ENCODE measurements at regions not wholly inside any gene's neighbourhood (a gene's known extent, or its start where the extent isn't known, plus 50 kb on each side); places are given as distances from the start of the nearest gene placed in this dataset.

- no peak for TF ChIP-seq CTCF (conservative IDR thresholded peaks at IDR 0.05)
- TF ChIP-seq ZFX (IDR thresholded peaks at IDR 0.05): no peak
These were observed 59.8 kb downstream of the DDIT4L start for GRCh38 chr4:100130491-100130890.

All from C4-2B (cell line).